IPS-18a (cell line): ENCODE measurements at regions not wholly inside any gene's neighbourhood (a gene's known extent, or its start where the extent isn't known, plus 50 kb on each side); places are given as distances from the start of the nearest gene placed in this dataset.

Experiments used
- H3K27ac ChIP-seq: one replicate; pipeline ENCODE4 v1.5.1; 2013; ENCODE audit warnings: low read length
- H3K27me3 ChIP-seq: one replicate; pipeline ENCODE4 v1.6.1; 2013; ENCODE audit warnings: mild to moderate bottlenecking, low read length; ENCODE audit not compliant: control insufficient read depth, insufficient read depth
- H3K36me3 ChIP-seq: one replicate; pipeline ENCODE4 v1.6.1; 2013; ENCODE audit warnings: low read depth, low read length; ENCODE audit not compliant: control insufficient read depth
- H3K4me1 ChIP-seq: one replicate; pipeline ENCODE4 v1.6.1; 2013; ENCODE audit warnings: low read depth, low read length; ENCODE audit not compliant: control insufficient read depth
- H3K4me3 ChIP-seq: one replicate; pipeline ENCODE4 v1.5.1; 2013; ENCODE audit warnings: low read length
- H3K9ac ChIP-seq: one replicate; pipeline ENCODE4 v1.6.1; 2013; ENCODE audit warnings: mild to moderate bottlenecking, low read length, moderate library complexity
- H3K9me3 ChIP-seq: one replicate; pipeline ENCODE4 v1.6.1; 2013; ENCODE audit warnings: low read depth, low read length; ENCODE audit not compliant: control insufficient read depth

DNA sequence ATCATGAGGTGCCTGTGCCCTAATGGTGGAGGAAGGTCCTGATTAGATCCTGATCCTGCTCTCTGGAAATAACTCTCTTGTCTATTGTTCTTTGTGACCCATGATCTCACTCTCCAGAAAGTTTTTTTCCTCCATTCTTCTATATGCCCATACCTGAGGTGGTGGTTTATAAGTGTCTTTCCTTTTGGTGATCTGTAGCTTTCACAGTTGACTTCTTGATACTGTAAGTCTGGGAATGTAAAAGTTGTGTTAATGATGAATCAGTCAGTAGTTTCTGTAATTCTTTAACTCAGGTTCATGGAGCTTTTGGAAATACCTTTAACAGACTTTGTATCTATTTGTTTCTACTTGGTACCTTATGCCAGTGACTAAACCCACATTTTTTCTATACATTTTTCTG is 444.0 kb upstream of the FLRT2 start:
- no peak overlapping the region for H3K27ac ChIP-seq
- no peaks in the 10 kb centered on the region for H3K36me3 ChIP-seq
- H3K9ac ChIP-seq: no peak overlapping the region
- no peaks in the 10 kb centered on the region for H3K27me3 ChIP-seq
- H3K4me1 ChIP-seq: no peaks in the 10 kb centered on the region
- H3K9me3 ChIP-seq: no peaks in the 10 kb centered on the region
- no peak overlapping the region for H3K4me3 ChIP-seq

DNA sequence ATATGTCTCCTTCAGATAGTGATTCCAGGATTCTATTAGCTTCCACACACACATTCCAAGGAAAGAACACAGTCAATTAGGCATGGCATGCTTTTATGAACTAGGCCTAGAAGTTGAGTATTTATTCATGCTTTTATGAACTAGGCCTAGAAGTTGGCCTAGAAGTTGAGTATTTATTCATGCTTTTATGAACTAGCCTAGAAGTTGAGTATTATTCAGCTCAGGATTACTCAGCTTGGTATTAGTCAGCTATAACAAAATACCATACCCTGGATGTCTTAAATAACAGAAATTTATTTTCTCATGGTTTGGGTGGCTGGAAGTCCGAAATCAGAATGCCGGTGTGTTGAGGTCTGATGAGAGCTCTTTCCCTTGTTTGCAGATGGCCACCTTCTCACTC is 442.7 kb upstream of the FLRT2 start:
- Histone ChIP-seq H3K36me3 (no peaks in the 10 kb centered on the region), H3K9me3 (no peaks in the 10 kb centered on the region), H3K4me3 (no peak overlapping the region), H3K4me1 (no peaks in the 10 kb centered on the region), H3K27ac (no peak overlapping the region), H3K27me3 (no peaks in the 10 kb centered on the region), H3K9ac (no peak overlapping the region)

DNA sequence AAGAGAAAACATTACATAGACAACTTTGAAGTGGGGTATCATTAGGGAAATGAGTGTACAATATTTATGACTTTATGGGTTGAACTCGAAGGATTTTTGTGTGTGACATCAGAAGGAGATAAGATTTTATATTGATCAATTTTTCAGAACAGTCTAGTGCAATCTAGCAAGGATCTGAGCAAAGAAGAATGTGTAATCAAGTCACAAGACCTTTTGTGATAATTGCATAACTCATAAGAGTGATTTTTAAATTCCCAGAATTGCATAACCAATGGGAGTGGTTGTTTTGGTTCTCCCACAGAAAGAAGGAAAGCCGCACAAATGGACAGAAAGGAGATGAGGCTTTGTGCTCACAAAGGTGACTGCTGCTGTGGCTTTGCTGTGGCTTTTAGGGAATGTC is 441.8 kb upstream of the FLRT2 start:
- Histone ChIP-seq H3K9ac (no peak overlapping the region), H3K36me3 (no peaks in the 10 kb centered on the region), H3K27ac (no peak overlapping the region), H3K4me3 (no peak overlapping the region), H3K27me3 (no peaks in the 10 kb centered on the region), H3K4me1 (no peaks in the 10 kb centered on the region), H3K9me3 (no peaks in the 10 kb centered on the region)

DNA sequence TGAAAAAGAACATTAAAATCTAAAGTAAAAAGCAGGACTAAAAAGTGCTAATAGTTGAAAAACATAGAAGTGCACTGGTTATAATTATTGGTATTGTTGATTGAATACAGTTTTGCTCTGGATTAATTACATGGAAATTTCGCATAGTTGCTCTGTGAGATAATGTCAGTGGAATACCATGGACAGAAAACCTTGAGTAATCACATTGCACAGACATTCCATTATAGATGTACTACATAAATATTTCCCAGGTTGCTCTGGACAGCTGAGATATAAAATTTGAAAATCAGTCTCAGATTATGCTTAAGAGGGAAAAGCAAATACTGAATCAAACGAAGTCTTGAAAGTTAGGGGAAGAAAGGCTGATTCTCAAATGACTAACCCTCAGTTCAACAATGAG is 439.3 kb upstream of the FLRT2 start:
- H3K9me3 ChIP-seq: no peaks in the 10 kb centered on the region
- no peaks in the 10 kb centered on the region for H3K36me3 ChIP-seq
- H3K9ac ChIP-seq: no peak overlapping the region
- no peaks in the 10 kb centered on the region for H3K4me1 ChIP-seq
- H3K27ac ChIP-seq: no peak overlapping the region
- no peaks in the 10 kb centered on the region for H3K27me3 ChIP-seq
- no peak overlapping the region for H3K4me3 ChIP-seq

DNA sequence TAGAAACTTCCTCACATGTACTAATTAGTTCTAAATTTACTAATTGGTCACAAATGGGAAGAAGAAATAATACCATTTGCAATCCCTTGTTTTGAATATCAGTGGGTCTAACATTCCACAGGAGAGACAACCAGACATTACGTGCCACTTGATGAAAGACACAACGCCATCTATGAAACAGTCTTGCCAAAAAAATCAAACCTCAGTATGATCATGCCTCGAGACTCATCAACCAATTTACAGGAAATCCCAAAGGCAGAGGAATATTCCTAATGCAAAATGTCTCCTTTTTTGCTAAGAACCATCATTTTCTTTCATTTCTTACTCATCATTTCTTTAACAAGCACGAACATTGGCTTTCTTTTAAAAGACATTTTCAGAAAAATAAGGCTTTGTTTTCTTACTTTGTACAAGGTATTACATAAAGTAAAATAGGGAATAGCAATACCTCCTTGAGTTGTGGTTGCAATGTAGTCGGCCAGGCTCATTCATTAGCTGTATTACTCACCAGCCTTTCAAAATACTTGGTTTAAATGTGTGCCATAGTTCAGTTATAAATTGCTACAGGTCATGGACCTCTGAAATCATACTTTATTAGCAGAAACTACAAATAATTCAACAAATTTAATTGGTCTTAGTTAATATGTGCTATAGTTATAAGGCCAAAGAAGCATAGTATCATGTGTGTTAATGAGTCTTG is 436.2 kb upstream of the FLRT2 start:
- Histone ChIP-seq H3K27ac (no peak overlapping the region), H3K9me3 (no peaks in the 10 kb centered on the region), H3K9ac (no peak overlapping the region), H3K4me3 (no peak overlapping the region), H3K27me3 (no peaks in the 10 kb centered on the region), H3K4me1 (no peaks in the 10 kb centered on the region), H3K36me3 (no peaks in the 10 kb centered on the region)

DNA sequence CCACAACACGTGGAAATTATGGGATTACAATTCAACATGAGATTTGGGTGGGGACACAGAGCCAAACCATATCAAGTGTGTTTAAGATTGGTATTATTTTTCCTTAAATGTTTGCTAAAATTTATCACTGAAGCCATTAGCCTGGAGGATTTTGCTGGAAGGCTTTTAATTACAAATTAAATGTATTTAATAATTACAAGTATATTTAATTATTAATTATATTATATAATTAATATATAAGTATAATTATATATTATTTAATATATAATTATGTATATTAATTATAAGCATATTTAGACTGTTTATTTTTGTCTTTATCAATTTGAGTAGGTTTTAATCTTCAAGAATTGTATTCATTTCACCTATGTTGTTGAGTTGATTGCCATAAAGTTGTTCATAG is 427.4 kb upstream of the FLRT2 start:
- no peak overlapping the region for H3K4me3 ChIP-seq
- H3K36me3 ChIP-seq: no peaks in the 10 kb centered on the region
- H3K4me1 ChIP-seq: no peaks in the 10 kb centered on the region
- H3K27ac ChIP-seq: no peak overlapping the region
- H3K9me3 ChIP-seq: no peaks in the 10 kb centered on the region
- no peaks in the 10 kb centered on the region for H3K27me3 ChIP-seq
- H3K9ac ChIP-seq: no peak overlapping the region

DNA sequence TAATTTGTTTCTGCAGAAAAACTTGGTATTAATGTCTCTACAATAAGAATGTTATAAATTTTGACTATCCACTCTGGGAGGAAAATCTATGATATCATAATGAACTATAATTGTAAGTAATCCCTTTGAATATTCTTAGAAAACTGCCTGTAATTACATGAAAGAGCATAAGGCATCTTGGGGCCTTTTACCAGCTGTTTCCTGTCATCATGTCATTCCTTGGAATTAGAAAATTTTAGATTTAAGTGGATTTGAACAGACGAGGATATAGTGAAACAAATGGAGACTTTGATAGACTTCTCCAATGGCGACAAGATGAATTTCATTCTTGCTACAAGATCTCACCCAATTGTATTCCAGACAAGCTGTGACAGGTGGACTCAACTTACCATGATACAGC is 423.4 kb upstream of the FLRT2 start:
- no peaks in the 10 kb centered on the region for H3K9me3 ChIP-seq
- H3K4me3 ChIP-seq: no peak overlapping the region
- no peaks in the 10 kb centered on the region for H3K4me1 ChIP-seq
- no peaks in the 10 kb centered on the region for H3K27me3 ChIP-seq
- H3K36me3 ChIP-seq: no peaks in the 10 kb centered on the region
- H3K27ac ChIP-seq: no peak overlapping the region
- H3K9ac ChIP-seq: no peak overlapping the region

DNA sequence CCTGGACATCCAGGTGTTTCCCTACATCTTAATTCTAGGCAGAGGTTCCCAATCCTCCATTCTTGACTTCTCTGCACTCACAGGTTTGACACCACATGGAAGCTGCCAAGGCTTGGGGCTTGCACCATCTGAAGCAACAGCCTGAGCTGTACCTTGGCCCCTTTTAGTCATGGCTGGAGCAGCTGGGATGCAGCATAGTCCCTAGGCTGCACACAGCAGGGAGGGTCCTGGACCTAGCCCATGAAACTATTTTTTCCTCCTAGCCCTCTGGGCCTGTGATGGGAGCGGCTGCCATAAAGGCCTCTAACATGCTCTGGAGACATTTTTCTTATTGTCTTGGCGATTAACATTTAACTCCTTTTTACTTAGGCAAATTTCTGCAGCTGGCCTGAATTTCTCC is 417.2 kb upstream of the FLRT2 start:
- H3K27ac ChIP-seq: no peak overlapping the region
- no peaks in the 10 kb centered on the region for H3K27me3 ChIP-seq
- H3K4me1 ChIP-seq: no peaks in the 10 kb centered on the region
- no peak overlapping the region for H3K4me3 ChIP-seq
- no peak overlapping the region for H3K9ac ChIP-seq
- H3K9me3 ChIP-seq: peaks cover 8% of the 10 kb centered on the region
- no peaks in the 10 kb centered on the region for H3K36me3 ChIP-seq

DNA sequence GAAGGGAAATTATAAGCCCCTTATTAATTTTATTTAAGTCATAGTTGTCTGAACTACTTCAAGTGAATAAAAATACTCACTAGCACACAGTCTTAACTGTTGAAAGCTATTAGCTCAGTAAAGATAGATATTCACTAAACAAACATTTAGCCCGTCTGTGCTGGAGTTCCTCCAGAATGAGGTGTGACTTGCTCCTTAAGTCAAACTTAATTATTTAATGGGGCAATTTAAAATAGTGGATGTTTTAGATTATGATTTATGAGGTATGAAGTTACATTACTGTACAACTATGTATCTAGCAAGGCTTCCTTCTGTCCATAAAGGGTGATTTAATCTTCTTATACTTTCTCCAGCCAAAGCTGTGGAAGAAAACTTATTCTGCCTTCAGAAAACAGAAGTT is 414.0 kb upstream of the FLRT2 start:
- Histone ChIP-seq H3K27me3 (no peaks in the 10 kb centered on the region), H3K4me1 (no peaks in the 10 kb centered on the region), H3K4me3 (no peak overlapping the region), H3K36me3 (no peaks in the 10 kb centered on the region), H3K9ac (no peak overlapping the region), H3K9me3 (peaks cover 8% of the 10 kb centered on the region), H3K27ac (no peak overlapping the region)

DNA sequence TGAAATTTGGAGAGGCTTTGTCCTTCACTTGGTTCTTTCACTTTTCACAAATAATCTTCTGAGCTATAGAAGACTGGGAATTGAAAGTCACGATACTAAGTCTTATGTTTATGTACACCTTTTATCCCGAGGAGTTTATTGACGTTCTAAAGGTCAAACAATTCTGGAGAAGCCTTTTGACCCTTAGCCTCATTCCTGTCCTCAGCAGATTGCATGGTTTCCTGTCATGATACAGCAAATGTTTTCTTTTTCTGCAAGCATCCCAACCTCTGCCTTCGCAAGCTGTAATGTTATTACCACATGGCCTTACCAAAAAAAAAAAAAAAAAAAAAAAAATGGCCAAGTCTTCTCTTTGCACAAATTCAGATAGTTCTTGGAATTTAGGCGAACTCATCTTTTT is 411.7 kb upstream of the FLRT2 start:
- H3K27me3 ChIP-seq: no peaks in the 10 kb centered on the region
- H3K4me1 ChIP-seq: no peaks in the 10 kb centered on the region
- H3K9me3 ChIP-seq: no peaks in the 10 kb centered on the region
- no peak overlapping the region for H3K27ac ChIP-seq
- no peak overlapping the region for H3K9ac ChIP-seq
- no peak overlapping the region for H3K4me3 ChIP-seq
- no peaks in the 10 kb centered on the region for H3K36me3 ChIP-seq

DNA sequence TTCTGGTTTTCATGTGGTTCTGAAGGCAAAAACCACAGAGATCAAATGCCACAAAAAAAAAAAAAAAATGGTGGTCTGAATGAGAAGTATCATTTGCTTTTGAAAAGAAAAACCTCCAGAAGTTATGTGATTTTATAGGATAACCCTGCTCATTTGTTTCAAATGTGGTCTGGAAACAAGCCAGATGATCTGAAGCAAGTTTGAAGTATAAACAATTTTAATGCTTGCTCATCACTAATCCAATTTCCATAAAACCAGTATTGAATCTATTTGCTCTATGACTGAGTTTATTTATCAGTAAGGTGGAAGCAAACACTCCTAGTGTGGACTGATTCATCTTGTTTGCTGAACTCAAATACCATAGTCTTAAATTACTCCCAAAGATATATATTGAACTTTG is 407.3 kb upstream of the FLRT2 start:
- no peaks in the 10 kb centered on the region for H3K27me3 ChIP-seq
- no peaks in the 10 kb centered on the region for H3K36me3 ChIP-seq
- H3K4me1 ChIP-seq: no peaks in the 10 kb centered on the region
- no peak overlapping the region for H3K9ac ChIP-seq
- no peak overlapping the region for H3K27ac ChIP-seq
- H3K9me3 ChIP-seq: no peaks in the 10 kb centered on the region
- no peak overlapping the region for H3K4me3 ChIP-seq

DNA sequence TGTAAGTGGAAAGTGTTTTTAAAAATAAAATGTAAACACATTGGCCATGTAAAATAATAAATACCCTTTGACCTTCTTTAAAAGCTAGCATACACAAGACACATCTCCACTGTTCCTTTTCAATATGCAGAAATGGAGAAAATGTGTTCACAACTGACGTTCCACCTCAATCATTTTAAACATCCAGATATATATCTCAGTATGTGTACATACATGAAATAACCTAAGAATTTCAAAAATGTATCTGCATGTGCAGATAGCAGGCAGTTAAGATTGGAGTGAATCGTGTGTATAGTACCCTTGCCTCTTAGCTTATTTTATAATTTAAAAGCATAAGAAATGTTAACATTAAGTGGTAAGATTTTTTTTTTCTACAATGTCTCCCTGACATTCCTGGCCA is 406.2 kb upstream of the FLRT2 start:
- H3K27ac ChIP-seq: no peak overlapping the region
- H3K9me3 ChIP-seq: no peaks in the 10 kb centered on the region
- no peaks in the 10 kb centered on the region for H3K36me3 ChIP-seq
- H3K4me3 ChIP-seq: no peak overlapping the region
- H3K27me3 ChIP-seq: no peaks in the 10 kb centered on the region
- no peaks in the 10 kb centered on the region for H3K4me1 ChIP-seq
- no peak overlapping the region for H3K9ac ChIP-seq
